HG02678 (cell line): ENCODE measurements at regions not wholly inside any gene's neighbourhood (a gene's known extent, or its start where the extent isn't known, plus 50 kb on each side); places are given as distances from the start of the nearest gene placed in this dataset.
"Not testable (repeated sequence)": the region's sequence is repeated elsewhere in the genome, so short reads cannot be mapped to it uniquely, and the experiment has no call there.

Experiments used
- ATAC-seq: cut with Tn5 transposase; IDR thresholded peaks from one replicate; pipeline ENCODE4 v1.9.1; 2021; ENCODE audit warnings: mild to moderate bottlenecking, moderate library complexity; ENCODE audit not compliant: unreplicated experiment

DNA sequence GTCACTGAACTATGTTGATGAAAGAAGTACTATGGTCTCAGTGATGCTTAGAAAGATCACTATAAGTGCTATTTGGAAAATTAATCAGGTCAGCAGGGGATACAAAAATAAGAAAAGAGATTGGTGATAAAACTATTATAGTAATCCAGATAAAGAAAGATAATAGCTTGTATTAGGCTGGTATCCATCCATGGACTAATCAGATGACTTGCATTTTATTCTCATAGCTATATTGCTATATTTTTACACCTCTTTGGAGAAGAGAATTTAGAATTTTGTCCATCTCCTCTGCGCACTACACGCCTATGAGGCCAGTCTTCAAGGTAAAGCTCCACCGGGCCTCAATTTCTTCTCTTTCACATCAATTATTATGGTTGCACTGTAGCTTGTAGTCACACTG, 635.1 kb upstream of the DDX18 start:
- ATAC-seq = no peak

DNA sequence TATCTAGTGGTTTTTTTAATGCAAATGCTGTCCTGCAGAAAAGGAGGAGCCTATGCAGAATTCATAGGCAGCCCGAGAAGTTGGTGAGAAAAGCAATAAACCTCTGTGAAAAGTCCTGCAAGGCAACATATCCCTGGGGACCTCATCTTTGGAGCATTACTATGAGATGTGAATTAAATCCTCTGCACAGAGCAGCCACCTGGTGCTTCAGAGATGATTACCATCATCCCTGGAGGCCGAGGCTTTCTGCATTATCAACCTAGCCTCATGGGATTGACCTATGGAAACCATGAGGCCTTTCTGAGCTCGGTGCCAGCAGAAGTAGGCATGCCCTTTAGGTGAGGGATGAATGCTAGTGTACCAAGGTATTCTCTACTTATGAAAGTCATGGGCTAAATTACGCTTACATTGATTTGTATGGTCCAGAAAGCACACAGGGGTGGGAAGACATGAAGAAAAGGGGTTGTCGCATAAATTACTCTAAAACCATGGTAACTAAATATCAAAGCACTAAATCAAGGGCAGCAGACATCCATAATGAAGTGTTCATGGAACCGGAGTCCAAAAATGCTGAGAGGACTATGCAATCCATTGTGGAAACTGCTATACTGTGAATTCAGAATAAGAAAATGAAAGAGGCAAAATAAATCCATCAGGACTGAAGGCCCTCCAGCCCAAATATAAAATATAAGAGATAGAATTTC, 623.5 kb upstream of the DDX18 start:
- ATAC-seq = no peak

DNA sequence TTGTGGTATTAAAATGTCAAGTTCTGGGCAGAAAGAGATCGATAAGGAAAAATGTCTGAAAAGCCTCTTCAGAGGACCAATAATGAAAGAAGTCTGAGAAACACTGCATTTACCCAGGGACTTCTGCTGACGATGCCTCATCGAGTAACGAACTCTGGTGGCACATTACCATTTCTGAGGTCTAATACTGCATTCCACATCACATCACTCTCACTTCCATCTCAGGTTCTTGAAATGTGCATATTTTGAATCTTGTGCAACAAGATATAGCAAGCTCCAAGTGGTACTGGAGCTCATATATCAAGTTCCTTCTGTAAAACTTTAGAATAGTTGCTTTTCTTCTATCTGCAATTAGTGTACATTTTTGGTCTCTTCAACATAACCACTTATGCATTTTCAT, 619.1 kb upstream of the DDX18 start:
- ATAC-seq = no peak

GRCh38 chr2:117199511-117199910, 615.0 kb upstream of the DDX18 start:
- no peak for ATAC-seq

GRCh38 chr2:117212562-117212961, 601.9 kb upstream of the DDX18 start:
- ATAC-seq = no peak

DNA sequence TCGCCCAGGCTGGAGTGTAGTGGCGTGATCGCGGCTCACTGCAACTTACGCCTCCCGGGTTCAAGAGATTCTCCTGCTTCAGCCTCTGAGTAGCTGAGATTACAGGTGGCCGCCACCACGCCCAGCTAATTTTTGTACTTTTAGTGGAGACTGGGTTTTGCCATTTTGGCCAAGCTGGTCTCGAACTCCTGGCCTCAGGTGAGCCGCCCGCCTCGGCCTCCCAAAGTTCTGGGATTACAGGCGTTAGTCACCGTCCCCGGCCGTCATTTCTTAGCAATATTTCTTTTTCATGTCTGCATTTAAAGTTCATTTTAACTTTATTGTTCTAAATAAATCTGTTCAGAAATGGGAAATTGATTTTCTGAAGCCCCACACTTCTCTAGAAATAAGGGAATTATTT, 597.3 kb upstream of the DDX18 start:
- ATAC-seq = no peak

DNA sequence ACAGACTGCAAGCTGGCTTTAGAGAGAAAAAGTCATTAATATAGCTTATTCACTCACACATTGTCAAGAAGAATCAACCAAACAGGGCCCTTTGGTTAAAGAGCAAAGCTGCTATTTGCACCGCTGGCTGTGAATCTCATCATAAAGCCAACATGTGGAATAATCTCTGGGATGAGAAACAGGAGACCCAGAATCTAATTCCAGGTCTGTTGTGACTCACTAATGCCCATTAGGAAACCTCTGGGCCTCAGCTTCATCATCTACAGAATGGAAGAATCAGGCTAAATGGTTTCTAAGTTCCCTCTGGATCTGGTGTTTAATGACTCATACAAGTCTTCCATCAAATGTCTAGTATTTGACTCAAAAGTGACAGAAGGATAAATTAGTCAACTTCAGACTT, 591.7 kb upstream of the DDX18 start:
- ATAC-seq = no peak

- ATAC-seq = no peak
Measured at GRCh38 chr2:117232305-117232704, 582.2 kb upstream of the DDX18 start.

DNA sequence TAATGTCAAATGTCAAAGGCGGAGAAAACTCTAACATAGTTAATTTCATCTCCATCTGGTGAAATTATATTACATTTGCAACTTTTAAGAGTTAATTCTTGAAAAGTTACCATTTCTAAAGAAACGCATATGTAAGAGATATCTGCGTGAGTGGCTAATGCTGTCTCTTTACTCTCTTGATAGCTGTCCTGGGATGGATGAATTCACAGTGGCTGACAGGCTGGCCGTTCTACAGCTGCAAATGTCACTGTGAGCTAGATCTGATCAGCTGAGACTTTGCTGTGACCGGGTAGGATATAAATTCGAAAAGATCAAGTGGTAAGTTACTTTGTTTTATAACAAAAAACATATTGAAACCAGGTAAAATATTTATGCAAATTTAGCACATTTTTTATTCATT, 557.1 kb upstream of the DDX18 start:
- ATAC-seq = no peak

- ATAC-seq = no peak
Measured at GRCh38 chr2:117269574-117269973, 544.9 kb upstream of the DDX18 start.

- ATAC-seq = no peak
Measured at GRCh38 chr2:117271631-117272030, 542.9 kb upstream of the DDX18 start.

GRCh38 chr2:117273009-117273671, 541.4 kb upstream of the DDX18 start:
- no peak for ATAC-seq

DNA sequence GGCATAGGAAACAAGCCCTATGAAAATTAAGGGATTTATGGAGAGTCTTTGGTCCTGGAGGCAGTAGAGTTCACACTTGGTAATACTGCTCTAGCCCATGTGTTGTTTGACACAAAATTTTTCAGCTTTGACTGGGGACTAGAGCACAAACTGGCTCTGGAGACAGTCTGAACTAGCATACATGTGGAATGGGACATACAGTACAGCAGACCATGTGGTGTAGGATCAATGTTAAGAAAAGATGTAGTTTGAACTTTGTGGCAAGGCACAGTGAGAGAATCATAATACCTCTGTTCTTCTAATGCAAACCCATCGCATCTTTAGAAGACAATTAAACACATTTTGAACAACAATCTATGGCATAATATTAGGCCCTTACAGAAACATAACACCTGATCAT, 521.5 kb upstream of the DDX18 start:
- ATAC-seq = no peak

DNA sequence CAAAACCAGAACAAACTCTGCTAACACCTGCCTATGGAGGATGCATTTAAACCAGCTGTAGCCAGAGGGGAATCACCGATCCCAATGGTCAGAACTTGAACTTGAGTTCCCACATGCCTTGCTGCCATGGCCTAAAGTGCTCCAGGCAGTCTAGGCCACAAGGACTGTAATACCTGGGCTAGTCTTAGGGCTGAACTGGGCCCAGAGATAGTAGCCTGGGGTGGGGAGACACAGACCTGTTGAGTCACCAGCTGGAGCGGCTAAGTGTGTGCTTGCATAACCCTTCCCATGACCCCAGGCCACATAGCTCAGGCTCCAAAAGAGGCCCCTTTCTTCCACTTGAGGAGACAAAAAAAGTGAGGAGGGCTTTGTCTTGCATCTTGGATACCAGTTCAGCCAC, 515.0 kb upstream of the DDX18 start:
- no peak for ATAC-seq

DNA sequence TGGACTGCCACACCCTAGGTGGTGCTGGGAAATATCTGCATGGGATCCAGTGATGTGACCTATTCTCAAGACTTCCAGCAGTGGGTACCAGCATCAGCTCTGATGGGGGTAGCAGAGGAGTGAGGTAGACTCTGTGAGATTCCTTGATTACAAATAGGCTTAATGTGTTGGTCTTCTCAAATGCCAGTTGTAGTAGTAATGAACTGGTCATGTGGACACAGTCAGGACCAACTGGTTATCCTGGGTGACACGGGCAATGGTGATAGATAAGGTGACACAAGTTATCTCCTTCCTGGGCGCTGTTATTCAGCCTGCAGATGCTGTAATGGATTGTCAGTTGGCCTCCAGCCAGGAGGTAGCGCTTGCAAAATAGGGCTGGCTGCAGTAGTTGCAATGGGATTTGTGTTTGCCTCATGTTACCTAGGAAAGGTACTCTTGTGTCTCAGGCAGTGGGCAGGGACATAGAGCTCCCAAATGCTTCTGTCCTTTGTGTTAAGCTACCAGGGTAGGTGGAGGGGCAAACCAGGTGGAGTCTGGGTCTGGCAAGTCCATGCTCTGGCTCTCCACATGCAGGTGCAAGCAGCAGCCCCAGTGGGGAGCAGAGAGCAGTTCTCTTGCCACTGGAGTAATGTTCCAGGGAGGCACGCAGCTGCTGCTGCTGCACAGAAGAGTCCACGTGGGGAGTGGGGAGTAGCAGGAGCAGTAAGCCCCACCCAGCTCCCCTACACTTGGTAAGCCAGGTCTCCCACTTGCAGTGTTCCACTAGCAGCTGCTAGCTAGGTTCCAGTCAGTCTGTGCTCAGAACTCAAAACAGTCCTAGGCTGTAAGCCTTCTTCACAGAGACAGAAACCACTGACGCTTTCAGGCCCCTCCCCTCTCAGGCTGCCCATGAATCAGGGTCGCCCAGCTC, 505.4 kb upstream of the DDX18 start:
- no peak for ATAC-seq

DNA sequence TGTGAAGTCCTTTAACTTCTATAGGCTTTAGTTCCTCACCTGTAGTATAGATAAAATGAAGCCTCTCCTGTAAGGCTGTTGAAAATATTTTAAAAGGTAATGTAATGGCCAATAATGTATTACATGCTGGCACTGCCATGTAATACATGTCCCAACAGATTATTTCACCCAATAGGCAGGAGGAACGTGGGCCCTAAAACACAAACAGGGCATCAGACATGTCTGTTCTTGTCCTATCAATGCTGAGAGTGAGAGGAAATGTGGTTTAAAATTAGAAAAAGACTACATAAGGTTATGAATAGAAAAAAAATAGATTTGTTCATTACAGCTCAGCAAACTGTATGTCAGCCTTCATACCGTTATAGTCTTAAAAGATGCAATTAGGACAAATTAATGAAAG, 492.7 kb upstream of the DDX18 start:
- ATAC-seq = no peak

DNA sequence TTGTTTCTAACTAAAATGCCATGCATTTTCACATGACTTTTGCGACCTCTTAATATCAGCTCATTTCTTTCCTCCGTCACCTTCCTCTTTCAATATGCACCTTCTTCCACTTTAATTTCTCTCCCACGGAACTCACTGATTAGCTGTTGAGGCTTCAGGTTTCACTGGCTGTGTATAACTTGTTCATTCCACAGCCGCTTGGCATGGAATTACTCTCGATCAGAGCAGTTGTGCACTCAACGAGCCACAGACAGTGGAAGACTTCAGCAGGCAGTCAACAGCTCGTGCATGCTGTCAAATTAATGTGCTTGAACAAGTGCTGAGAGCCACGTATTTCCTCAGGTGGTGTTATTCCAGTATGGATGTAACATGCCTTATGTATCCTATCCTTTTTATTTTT, 491.2 kb upstream of the DDX18 start:
- ATAC-seq = no peak

DNA sequence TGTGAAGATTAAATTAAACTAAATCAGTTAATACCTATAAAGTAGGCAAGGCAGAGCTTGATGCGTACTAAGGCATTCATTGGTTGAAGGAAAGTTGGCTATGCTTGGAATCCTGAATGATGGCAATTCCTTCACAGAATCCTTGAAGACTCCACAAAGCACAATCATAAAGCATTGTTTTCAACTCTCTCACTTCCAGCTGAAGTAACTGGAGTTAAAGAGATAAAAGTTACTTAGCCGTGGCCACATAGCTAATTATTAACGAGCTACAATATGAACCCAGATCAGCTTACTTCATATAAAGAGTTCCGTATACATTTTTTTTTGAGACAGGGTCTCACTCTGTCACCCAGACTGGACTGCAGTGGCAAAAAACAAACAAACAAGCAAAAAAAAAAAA, 483.9 kb upstream of the DDX18 start:
- no peak for ATAC-seq

DNA sequence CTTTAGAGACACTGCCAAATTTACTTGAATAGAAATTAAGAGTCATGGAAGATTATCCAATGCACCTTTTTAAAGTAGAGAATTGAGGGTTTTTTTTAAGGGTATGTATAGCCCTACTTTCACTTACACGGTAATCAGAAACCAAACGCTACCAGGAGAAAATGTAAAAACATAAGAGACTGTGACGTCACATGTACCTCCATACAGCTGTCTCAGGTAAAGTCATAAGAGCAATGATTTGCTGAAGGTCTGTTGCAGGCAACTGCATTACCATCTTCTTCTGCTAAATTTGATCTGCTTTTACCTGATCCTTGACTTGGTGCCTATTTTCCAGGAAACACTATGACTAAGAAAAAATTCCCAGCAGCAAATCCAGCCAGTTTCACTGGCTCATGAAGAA, 478.5 kb upstream of the DDX18 start:
- ATAC-seq = no peak

DNA sequence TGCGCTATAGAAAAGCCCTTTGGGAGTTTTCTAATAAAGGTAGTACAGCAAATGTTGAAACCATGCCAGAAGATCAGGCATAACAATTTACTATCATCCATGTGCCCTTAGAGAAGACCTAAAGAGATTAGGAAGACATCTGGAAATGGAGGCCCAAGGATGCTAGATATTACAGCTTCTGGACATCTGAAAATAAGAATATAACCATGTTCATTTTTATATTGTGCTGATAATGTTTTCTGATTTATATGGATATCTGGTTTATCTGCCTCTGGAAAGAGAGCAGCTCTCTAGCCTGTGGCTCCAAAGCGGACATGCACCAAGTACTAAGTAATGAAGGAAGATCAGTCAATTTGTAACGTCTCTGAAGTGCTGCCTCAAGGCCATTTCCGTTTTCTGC, 478.0 kb upstream of the DDX18 start:
- ATAC-seq = no peak

- not testable (repeated sequence) for ATAC-seq
Measured at GRCh38 chr2:117337981-117338380, 476.5 kb upstream of the DDX18 start.

- no peak for ATAC-seq
Measured at GRCh38 chr2:117339980-117340379, 474.5 kb upstream of the DDX18 start.
